HK-2 (cell line): ENCODE measurements at regions not wholly inside any gene's neighbourhood (a gene's known extent, or its start where the extent isn't known, plus 50 kb on each side); places are given as distances from the start of the nearest gene placed in this dataset.

Source experiments
- DNase-seq: peaks from one replicate; pipeline ENCODE4 v3.0.0-alpha.2; 2018; ENCODE audit not compliant: unreplicated experiment

DNA sequence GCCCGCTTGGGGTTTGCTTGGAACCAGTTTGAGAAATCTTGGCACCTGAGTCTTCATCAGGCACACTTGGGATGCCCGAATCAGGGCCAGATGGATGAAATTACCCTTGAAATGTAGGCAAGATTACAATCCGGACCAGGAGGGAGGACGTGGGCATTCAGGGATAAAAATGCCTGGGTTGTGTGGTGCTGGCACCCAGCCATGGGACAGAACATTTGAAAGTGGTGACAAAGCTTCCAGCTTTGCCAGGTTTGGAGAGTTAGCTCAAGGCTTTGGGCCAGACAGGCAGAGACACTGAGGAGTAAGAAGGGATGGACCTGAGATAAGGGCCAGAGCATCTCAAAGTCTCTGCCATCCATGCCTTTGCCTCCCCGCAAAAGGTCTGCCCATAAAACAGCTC, 182.2 kb downstream of the TTC32 start:
- DNase-seq = no peak

- no peak for DNase-seq
Observed at GRCh38 chr2:19717446-19717845, 184.3 kb downstream of the TTC32 start.

DNA sequence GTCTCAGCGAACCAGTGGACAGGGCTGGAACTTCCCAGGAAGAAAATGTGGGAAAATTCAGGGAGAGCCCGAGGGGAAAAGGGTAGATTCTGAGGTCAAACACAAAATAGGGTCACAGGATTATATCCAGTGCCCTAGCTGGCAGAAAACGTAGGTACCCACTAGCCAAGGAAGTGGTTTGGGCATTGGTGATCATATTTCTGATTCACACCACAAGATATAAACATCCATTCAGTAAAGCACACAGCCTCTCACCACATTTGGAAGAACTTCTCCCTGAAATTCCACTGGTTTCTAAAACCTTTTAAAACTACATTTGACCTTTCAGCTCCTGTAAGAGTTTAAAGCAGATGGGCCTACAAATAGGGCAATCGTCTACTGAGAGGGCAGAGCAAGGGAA, 186.9 kb downstream of the TTC32 start:
- DNase-seq = no peak

DNA sequence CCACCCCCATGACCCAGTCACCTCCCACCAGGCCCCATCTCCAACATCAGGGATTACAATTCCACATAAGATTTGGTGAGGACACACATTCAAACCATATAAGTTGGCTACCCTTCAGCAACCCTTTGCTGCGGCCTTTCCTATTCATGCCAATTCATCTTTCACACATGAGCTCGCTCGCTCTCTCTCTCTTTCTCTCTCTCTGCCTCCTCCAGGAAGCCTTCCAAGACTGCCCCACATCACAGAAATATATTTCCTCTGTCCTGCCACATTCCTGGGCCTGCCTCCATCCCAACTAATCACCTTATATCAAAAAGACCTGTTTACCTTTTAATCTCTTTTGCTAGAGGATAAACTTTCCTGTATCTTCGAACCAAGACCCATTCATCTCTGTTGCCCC, 188.9 kb downstream of the TTC32 start:
- no peak for DNase-seq

DNA sequence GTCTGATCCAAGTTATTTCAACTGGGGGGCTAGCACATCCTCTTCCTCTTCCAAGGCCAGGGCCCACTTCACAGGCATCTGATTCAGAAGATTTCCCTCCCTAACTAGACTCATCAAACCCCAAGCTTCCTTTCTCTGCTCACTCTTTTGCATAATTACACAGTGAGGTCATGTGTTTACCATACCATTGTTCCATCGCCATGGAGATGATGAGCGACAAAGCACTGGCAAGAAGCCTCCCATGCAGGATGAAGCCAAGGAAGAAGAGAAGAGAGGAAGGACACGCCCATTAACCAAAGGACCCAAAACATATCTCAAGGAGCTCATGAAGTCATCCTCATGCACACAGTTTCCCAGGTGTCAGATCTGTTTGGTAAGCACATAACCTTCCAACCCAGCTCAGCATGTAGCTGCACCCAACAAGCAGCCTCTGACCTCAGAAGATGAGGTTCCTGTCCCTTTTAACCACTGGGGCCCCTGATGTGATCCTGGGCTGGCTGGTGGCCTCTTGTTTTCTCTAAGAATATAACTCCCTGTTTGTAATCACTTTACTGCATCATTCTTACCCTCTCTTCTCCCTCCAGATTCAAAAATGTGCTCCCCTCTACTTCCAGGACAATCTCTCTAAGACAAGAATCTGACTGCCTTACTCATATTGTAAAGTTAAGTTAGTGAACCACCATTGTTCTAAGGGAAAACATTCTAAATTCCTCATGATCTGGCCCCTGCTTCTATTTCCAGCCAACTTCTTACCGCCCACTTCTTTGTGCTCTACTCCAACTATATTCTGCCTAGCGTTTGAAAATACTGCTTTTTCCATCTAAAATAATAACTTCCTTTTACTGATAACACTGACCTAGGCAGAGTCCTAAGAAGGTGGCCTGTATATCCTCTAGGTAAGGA, 190.1 kb downstream of the TTC32 start:
- peak; percentile 36 for DNase-seq

DNA sequence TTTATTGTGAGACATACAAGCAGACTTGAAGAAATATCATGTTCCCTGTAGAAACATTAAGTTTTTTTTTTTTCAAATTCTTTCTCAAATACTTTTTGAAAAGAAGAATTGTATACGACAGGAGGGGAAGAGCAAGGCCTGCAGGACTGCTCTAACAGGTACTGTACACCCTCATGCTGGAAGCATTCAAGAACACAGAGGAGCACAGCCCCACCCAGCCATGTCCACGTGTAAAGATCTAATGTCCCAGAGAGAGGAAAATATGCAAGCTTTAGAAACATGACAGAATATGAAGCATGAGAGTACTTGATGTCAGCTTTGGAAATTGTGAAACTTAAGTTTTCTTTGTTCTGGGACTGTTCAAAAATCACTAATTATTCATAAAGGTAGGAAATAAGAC, 191.6 kb downstream of the TTC32 start:
- no peak for DNase-seq

- DNase-seq = no peak
Observed at GRCh38 chr2:19709553-19709952, 192.2 kb downstream of the TTC32 start.

- no peak for DNase-seq
Observed at GRCh38 chr2:19708776-19709175, 193.0 kb downstream of the TTC32 start.

- no peak for DNase-seq
Observed at GRCh38 chr2:19706332-19706731, 195.5 kb downstream of the TTC32 start.

DNA sequence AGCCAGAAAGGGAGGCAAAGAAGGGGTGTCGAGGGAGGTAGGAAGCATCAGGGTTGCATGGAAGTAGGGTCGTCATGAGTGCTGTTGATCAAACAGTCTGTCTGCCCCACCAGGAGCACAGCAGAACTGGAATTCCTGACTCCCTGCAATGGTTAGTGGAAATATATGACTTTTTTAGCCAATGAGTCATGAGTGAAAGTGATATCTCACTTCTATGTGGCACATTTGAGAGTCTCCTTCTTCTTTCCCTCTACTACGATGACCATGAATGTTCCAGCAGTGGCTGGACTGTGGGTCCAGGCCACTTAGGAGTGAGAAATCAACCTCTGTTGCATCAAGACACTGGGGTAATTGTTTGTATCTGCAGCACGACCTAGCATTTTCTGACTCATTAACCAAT, 199.5 kb downstream of the TTC32 start:
- DNase-seq = no peak

- no peak for DNase-seq
Observed at GRCh38 chr2:19700861-19701585, 200.8 kb downstream of the TTC32 start.

- DNase-seq = no peak
Observed at GRCh38 chr2:19697131-19697530, 204.7 kb downstream of the TTC32 start.

DNA sequence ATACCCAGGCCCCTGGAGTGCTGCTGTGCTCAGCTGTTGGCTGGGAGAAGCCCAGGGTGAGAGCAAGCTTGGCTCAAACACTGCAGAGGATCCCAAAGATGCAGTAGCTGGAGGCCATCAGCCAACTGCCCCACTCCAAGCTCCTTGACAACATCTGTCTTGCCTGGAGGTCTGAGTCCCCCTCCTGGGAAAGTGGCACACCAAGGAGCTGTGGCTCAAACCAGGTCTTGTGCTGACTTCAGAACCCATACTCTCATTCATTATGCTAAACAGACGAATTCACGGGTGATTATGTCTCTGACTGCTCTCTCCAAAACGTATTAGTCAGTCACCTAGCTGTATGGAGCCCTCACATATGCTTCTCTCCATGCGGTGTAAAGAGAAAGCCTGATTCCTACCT, 206.1 kb downstream of the TTC32 start:
- no peak for DNase-seq

DNA sequence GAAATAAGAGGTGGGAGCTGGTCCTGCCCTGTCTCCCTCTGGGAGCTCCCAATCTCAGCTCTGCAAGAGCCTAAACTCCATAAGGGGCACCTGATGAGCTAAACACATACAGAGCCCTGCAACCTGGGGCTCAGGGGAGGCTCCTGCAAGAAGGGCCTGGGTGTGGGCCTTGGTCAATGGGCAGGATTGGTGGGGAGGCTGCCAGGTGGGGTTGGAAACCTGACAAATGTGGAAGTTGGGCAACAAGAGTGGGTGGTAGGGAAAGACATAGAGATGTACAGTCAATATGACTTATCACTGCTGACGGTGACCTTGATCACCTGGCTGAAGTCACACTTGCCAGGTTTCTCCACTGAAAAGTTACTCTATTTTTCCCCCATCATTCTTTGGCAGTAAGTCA, 209.9 kb downstream of the TTC32 start:
- DNase-seq = no peak

DNA sequence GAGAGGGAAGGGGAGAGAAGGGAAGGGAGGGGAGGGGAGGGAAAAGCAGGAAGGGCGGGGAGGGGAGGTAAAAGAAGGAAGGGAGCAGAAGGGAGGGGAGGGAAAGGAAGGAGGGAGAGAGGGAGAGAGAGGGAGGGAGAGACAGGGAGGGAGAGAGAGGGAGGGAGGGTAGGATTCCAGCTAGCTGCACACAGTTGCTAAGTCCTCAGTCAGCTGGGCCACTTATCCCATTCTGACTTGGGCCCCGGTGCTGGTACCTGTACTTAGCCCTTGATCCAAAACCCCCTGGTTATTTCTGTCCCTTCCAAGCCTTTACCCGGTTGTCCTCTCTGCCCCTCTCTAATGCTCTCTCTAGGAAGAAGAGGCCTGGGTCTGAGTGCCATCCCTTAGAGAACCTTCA, 211.4 kb downstream of the TTC32 start:
- no peak for DNase-seq

DNA sequence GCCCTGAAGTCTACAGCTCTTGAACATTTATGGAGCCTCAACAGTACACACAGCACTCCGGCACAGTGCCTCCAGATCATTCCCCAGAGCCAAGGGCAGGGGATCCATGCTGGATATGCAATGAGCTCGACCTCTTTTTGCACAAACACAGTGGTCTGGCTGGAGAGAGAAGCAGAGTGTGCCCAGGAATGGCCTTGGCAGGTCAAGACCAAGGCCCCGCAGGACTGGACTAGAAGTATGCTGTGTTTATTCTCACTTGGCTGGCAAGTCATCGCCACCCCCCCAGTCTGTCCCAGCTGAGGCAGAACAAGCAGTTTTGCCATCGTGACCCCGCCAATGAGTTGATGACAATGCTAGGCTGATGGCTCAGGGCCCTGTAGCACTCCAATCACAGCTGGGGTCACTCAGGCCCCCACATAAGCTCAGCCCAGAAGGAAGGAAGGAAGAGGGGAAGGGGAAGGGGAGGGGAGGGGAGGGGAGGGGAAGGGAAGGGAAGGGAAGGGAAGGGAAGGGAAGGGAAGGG, 212.1 kb downstream of the TTC32 start:
- no peak for DNase-seq

DNA sequence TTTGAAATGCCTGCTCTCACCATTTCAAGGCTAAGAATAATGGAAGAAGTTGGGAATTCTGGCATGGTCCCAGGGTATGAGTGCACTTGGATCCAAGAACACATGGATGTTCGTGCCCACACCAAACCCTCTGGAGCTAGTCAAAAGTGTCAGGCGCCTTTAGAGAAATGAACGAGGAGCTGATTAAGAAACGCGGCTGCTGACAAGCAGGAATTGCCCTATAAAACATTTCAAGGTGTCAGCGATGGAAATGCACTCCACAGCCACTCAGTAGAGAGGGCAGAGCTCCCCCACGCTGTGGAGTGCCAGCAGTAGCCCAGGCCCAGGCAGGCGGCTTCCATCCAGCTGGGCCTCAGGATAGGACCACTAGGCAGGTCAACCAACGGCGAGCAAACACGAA, 213.7 kb downstream of the TTC32 start:
- DNase-seq = no peak

DNA sequence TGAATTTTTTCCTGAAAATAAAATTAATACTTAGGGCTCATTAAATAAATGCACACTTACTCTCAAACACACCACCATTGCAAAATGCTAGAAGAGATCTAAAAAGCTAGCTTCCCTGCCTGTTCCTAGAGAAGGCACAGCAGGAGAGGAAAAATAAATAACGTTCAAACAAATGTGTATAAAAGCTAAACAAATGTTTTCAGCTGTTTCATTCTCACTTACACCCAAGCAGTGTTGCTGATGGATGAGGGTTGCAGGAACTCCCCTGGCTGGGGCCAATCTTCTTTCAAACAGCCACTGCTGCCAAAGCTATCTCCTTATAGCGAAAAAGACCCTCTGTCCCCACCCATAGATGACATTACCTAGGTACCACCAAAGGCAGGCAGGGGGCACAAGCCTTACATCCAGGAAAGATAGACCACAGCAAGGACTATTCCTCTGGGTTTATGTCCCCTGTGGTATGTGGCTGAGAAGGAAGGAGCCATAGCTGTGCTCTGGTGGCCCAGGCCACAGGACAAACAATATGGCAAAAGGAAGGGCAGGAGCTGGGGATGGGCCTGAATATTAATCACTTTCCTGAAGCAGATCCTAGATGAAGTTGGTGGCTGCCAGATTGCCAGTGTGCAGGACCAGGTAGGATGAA, 214.6 kb downstream of the TTC32 start:
- no peak for DNase-seq

DNA sequence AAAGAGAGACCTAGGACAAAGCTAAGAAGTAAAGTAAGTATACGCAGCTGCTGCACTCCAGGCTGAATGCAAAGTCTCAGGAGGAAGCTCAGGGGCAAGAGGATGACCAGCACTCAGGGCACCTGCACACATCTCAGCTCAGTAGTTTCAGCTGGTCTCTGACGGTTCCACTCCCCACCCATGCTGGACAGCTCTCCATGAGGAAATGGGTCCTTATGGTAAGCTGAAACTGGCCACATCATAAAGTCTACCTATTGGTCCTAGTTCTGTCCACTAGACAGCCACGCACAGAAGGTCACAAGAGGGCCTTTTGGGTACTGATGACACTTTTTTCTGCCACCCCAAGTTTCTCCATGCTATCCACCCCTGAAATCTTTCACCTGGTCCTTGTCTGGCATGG, 215.3 kb downstream of the TTC32 start:
- no peak for DNase-seq

DNA sequence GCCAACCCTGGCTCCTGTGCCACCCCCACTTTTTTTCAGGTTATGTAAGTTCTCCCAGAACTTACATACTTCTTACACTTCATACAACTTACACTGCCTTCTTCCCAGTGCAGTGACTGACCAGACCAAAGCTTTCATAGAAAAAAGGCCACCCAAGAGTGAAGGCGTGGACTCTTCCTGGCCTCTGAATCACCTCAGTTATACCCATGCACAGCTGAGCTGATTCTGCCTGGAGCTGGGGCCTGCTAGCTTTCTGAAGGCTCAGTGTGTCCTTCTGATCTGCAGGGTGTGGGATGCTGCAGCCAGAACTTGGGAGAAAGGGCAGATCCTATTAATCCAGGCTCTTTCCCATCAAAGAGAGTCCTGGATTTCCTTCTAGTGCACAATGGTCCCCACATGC, 216.1 kb downstream of the TTC32 start:
- DNase-seq = no peak

- no peak for DNase-seq
Observed at GRCh38 chr2:19684516-19684915, 217.3 kb downstream of the TTC32 start.

- no peak for DNase-seq
Observed at GRCh38 chr2:19683556-19683955, 218.2 kb downstream of the TTC32 start.

DNA sequence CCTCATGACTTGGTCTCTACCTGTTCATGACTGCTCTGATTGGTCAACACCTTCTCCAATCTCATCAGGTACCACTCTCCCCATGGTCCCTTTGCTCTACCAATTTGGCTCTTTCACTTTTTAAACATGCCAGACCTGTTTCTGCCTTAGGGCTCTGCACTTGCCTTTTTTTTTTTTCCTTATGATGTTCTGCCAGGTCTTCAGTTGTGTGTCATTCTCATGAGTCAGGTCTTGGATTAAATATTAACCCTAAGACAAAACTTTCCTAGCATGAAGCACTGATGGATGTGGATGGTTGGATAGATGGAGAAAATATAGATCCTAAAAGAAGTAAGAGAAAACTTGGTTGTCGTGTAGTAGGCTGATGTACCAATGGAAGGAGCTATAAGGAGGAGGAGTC, 219.3 kb downstream of the TTC32 start:
- DNase-seq = no peak
